Cardiac muscle cell (in vitro differentiated cells and primary cell): ENCODE measurements at regions not wholly inside any gene's neighbourhood (a gene's known extent, or its start where the extent isn't known, plus 50 kb on each side); places are given as distances from the start of the nearest gene placed in this dataset.

Source experiments
- DNase-seq, 2 donors: peaks; one replicate each; pipeline versions ENCODE4 v3.0.0 to v3.0.0-alpha.2; 2010 to 2017; ENCODE audit warnings: low read depth in 1 of 2, low spot score in 1 of 2
- H3K27ac ChIP-seq: fragments of 200-600 bp; sonication (generic); 2 replicates; pipeline ENCODE4 v1.5.1; 2016
- H3K27me3 ChIP-seq: fragments of 200-600 bp; sonication (generic); 2 replicates; pipeline ENCODE4 v1.6.0; 2016; ENCODE audit warnings: control low read depth
- H3K36me3 ChIP-seq: fragments of 200-600 bp; sonication (generic); 2 replicates; pipeline ENCODE4 v1.5.1; 2016; ENCODE audit warnings: control low read depth
- H3K4me1 ChIP-seq: fragments of 200-600 bp; sonication (generic); 2 replicates; pipeline ENCODE4 v1.8.1; 2017; ENCODE audit warnings: low read depth, mild to moderate bottlenecking, mixed run types
- H3K4me3 ChIP-seq: fragments of 200-600 bp; sonication (generic); 2 replicates; pipeline ENCODE4 v1.5.1; 2016; ENCODE audit warnings: mild to moderate bottlenecking
- H3K9me3 ChIP-seq: fragments of 200-600 bp; sonication (generic); 2 replicates; pipeline ENCODE4 v1.5.1; 2017; ENCODE audit warnings: low read depth, mild to moderate bottlenecking, control low read depth
- TF ChIP-seq, protein P1 (sequence below): IDR thresholded peaks from 2 replicates; pipeline ENCODE4 v1.5.1; 2012; ENCODE audit warnings: low read depth, mild to moderate bottlenecking, low read length

GRCh38 chr11:104372111-104372510 lies 208.2 kb upstream of the PDGFD start:
- no peaks in the 10 kb centered on the region for H3K36me3 ChIP-seq
- no peak overlapping the region for H3K4me3 ChIP-seq
- no peak overlapping the region for H3K27ac ChIP-seq
- TF ChIP-seq, protein P1, sequence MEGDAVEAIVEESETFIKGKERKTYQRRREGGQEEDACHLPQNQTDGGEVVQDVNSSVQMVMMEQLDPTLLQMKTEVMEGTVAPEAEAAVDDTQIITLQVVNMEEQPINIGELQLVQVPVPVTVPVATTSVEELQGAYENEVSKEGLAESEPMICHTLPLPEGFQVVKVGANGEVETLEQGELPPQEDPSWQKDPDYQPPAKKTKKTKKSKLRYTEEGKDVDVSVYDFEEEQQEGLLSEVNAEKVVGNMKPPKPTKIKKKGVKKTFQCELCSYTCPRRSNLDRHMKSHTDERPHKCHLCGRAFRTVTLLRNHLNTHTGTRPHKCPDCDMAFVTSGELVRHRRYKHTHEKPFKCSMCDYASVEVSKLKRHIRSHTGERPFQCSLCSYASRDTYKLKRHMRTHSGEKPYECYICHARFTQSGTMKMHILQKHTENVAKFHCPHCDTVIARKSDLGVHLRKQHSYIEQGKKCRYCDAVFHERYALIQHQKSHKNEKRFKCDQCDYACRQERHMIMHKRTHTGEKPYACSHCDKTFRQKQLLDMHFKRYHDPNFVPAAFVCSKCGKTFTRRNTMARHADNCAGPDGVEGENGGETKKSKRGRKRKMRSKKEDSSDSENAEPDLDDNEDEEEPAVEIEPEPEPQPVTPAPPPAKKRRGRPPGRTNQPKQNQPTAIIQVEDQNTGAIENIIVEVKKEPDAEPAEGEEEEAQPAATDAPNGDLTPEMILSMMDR = no peak
- no peak for DNase-seq
- no peaks in the 10 kb centered on the region for H3K27me3 ChIP-seq
- H3K4me1 ChIP-seq = no peaks in the 10 kb centered on the region
- no peaks in the 10 kb centered on the region for H3K9me3 ChIP-seq

DNA sequence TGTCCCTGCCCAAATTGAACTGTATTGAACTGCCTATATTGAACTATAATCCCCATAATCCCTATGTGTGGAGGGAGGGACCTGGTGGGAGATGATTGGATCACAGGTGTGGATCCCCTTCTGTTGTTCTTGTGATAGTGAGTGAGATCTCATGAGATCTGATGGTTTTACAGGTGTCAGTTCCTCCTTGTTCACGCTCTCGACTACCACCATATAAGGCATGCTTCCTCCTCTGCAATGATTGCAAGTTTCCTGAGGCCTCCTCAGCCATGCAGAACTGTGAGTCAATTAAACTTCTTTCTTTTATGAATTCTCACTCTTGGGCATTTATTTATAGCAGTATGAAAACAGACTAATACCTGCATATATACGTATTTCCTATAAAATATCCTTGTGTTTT lies 206.5 kb upstream of the PDGFD start:
- TF ChIP-seq, protein P1 = no peak
- Histone ChIP-seq H3K27ac (no peak overlapping the region), H3K4me3 (no peak overlapping the region)

DNA sequence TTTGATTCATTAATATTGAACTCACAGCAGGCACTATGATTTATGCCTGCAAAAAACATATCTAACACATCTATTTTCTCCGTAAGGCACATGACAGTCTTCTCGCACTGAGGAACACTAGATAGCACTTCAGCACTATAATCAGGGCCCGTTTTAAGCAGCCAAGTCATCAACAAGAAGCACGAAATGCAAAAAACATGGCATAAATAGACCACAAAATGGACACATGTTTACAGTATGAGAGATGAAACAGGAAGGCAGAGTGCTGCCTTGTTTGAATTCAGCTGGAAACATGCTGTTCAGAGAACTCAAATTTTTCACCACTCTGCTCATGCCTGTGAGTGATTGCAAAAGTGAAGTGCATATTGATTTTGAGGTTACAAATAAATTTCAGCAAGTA lies 205.8 kb upstream of the PDGFD start:
- H3K9me3 ChIP-seq = no peaks in the 10 kb centered on the region
- no peak overlapping the region for H3K27ac ChIP-seq
- DNase-seq = no peak
- TF ChIP-seq, protein P1 = no peak
- H3K4me1 ChIP-seq = no peaks in the 10 kb centered on the region
- H3K4me3 ChIP-seq = no peak overlapping the region
- no peaks in the 10 kb centered on the region for H3K27me3 ChIP-seq
- H3K36me3 ChIP-seq = no peaks in the 10 kb centered on the region

More for the DNA sequence above, 206.5 kb upstream of the PDGFD start:
- no peak for DNase-seq
- H3K9me3 ChIP-seq = no peaks in the 10 kb centered on the region
- H3K36me3 ChIP-seq = no peaks in the 10 kb centered on the region
- no peaks in the 10 kb centered on the region for H3K27me3 ChIP-seq
- H3K4me1 ChIP-seq = no peaks in the 10 kb centered on the region

- TF ChIP-seq, protein P1 = no peak
- no peak overlapping the region for H3K4me3 ChIP-seq
- no peaks in the 10 kb centered on the region for H3K27me3 ChIP-seq
- no peaks in the 10 kb centered on the region for H3K36me3 ChIP-seq
- DNase-seq = no peak
- no peaks in the 10 kb centered on the region for H3K9me3 ChIP-seq
- no peak overlapping the region for H3K27ac ChIP-seq
- H3K4me1 ChIP-seq = peaks cover 9% of the 10 kb centered on the region
Observed at GRCh38 chr11:104366321-104366734, 202.4 kb upstream of the PDGFD start.

GRCh38 chr11:104365676-104366075 lies 201.7 kb upstream of the PDGFD start:
- no peak overlapping the region for H3K4me3 ChIP-seq
- no peaks in the 10 kb centered on the region for H3K9me3 ChIP-seq
- TF ChIP-seq, protein P1 = no peak
- DNase-seq = no peak
- no peaks in the 10 kb centered on the region for H3K27me3 ChIP-seq
- no peak overlapping the region for H3K27ac ChIP-seq
- H3K4me1 ChIP-seq = peaks cover 9% of the 10 kb centered on the region
- H3K36me3 ChIP-seq = no peaks in the 10 kb centered on the region

GRCh38 chr11:104361975-104362374 lies 198.0 kb upstream of the PDGFD start:
- H3K36me3 ChIP-seq = no peaks in the 10 kb centered on the region
- TF ChIP-seq, protein P1 = no peak
- H3K9me3 ChIP-seq = no peaks in the 10 kb centered on the region
- H3K4me3 ChIP-seq = no peak overlapping the region
- DNase-seq = no peak
- no peak overlapping the region for H3K27ac ChIP-seq
- H3K27me3 ChIP-seq = no peaks in the 10 kb centered on the region
- peaks cover 9% of the 10 kb centered on the region for H3K4me1 ChIP-seq
